ENCODE measurements at regions not wholly inside any gene's neighbourhood (a gene's known extent, or its start where the extent isn't known, plus 50 kb on each side); places are given as distances from the start of the nearest gene placed in this dataset.

- no peak for TF ChIP-seq POLR2A (IDR thresholded peaks at IDR 0.05; ENCODE audit: low read depth, low read length)
- TF ChIP-seq TAF1 (IDR thresholded peaks at IDR 0.05; ENCODE audit: borderline replicate concordance, low read depth, low read length): no peak
These were observed 204.2 kb downstream of the SH3BP4 start for GRCh38 chr2:235156055-235156454.
